ENCODE measurements at regions not wholly inside any gene's neighbourhood (a gene's known extent, or its start where the extent isn't known, plus 50 kb on each side); places are given as distances from the start of the nearest gene placed in this dataset.

DNA sequence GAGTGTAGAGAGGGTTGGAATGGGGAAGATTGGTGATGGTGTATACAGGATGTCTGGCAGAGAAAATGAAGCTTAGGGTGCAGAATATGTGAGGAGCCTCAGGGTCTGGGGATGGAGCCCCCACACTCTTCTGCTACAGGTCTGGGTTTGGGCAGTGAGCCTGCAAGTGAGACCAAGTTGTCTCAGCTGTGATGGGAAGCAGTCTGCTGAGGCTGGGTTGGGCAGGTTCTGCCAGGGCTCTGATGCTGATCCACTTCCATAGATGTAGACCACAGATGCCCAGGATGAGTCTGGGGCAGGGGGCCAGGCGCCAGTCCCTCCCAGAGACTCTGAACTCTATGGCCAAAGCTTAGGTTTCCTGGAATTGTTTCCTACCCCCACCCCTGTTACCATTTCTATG is 516.9 kb downstream of the PTPRU start:
- H2AFZ ChIP-seq (ENCODE audit: low read depth, low read length): no peak overlapping the region
- no peak overlapping the region for H3K9ac ChIP-seq (ENCODE audit: low read length)
- H3K4me2 ChIP-seq (ENCODE audit: low read length): no peak overlapping the region
- no peaks in the 10 kb centered on the region for H3K27me3 ChIP-seq (ENCODE audit: insufficient read depth, low read depth, low read length)
- H3K36me3 ChIP-seq (ENCODE audit: insufficient read depth, low read length): no peaks in the 10 kb centered on the region
- H3K9me3 ChIP-seq (ENCODE audit: low read length): no peaks in the 10 kb centered on the region
- H3F3A ChIP-seq (ENCODE audit: insufficient read depth, low read length, poor library complexity, severe bottlenecking): no peaks in the 10 kb centered on the region
- no peak overlapping the region for H3K4me3 ChIP-seq (ENCODE audit: low read length)
- no peaks in the 10 kb centered on the region for H4K20me1 ChIP-seq (ENCODE audit: insufficient read depth)
- TF ChIP-seq, protein P1, sequence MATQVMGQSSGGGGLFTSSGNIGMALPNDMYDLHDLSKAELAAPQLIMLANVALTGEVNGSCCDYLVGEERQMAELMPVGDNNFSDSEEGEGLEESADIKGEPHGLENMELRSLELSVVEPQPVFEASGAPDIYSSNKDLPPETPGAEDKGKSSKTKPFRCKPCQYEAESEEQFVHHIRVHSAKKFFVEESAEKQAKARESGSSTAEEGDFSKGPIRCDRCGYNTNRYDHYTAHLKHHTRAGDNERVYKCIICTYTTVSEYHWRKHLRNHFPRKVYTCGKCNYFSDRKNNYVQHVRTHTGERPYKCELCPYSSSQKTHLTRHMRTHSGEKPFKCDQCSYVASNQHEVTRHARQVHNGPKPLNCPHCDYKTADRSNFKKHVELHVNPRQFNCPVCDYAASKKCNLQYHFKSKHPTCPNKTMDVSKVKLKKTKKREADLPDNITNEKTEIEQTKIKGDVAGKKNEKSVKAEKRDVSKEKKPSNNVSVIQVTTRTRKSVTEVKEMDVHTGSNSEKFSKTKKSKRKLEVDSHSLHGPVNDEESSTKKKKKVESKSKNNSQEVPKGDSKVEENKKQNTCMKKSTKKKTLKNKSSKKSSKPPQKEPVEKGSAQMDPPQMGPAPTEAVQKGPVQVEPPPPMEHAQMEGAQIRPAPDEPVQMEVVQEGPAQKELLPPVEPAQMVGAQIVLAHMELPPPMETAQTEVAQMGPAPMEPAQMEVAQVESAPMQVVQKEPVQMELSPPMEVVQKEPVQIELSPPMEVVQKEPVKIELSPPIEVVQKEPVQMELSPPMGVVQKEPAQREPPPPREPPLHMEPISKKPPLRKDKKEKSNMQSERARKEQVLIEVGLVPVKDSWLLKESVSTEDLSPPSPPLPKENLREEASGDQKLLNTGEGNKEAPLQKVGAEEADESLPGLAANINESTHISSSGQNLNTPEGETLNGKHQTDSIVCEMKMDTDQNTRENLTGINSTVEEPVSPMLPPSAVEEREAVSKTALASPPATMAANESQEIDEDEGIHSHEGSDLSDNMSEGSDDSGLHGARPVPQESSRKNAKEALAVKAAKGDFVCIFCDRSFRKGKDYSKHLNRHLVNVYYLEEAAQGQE (IDR thresholded peaks at IDR 0.05; ENCODE audit: borderline replicate concordance): no peak
- no peak for TF ChIP-seq TAF1 (IDR thresholded peaks at IDR 0.05; ENCODE audit: low read depth)
- no peak for TF ChIP-seq POLR2AphosphoS5 (IDR thresholded peaks at IDR 0.05)
- no peak for TF ChIP-seq EZH2 (IDR thresholded peaks at IDR 0.05; ENCODE audit: borderline replicate concordance, insufficient read depth, low read length, poor library complexity, severe bottlenecking)
- TF ChIP-seq RAD21 (conservative IDR thresholded peaks at IDR 0.05): no peak
- TF ChIP-seq EP300 (conservative IDR thresholded peaks at IDR 0.05; ENCODE audit: poor library complexity, severe bottlenecking): no peak
- no peak for TF ChIP-seq SMC3 (conservative IDR thresholded peaks at IDR 0.05; ENCODE audit: poor library complexity)
- TF ChIP-seq MXI1 (conservative IDR thresholded peaks at IDR 0.05; ENCODE audit: poor library complexity, severe bottlenecking): no peak
- TF ChIP-seq, protein P2, sequence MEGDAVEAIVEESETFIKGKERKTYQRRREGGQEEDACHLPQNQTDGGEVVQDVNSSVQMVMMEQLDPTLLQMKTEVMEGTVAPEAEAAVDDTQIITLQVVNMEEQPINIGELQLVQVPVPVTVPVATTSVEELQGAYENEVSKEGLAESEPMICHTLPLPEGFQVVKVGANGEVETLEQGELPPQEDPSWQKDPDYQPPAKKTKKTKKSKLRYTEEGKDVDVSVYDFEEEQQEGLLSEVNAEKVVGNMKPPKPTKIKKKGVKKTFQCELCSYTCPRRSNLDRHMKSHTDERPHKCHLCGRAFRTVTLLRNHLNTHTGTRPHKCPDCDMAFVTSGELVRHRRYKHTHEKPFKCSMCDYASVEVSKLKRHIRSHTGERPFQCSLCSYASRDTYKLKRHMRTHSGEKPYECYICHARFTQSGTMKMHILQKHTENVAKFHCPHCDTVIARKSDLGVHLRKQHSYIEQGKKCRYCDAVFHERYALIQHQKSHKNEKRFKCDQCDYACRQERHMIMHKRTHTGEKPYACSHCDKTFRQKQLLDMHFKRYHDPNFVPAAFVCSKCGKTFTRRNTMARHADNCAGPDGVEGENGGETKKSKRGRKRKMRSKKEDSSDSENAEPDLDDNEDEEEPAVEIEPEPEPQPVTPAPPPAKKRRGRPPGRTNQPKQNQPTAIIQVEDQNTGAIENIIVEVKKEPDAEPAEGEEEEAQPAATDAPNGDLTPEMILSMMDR (IDR thresholded peaks at IDR 0.05; ENCODE audit: poor library complexity, severe bottlenecking): no peak
- H3K9me2 ChIP-seq (ENCODE audit: insufficient read depth, low read length): no peaks in the 10 kb centered on the region
- H3K27ac ChIP-seq (ENCODE audit: low read length): no peak overlapping the region
- H3K79me2 ChIP-seq (replicated peaks; ENCODE audit: insufficient read depth, low read length): no peaks in the 10 kb centered on the region

DNA sequence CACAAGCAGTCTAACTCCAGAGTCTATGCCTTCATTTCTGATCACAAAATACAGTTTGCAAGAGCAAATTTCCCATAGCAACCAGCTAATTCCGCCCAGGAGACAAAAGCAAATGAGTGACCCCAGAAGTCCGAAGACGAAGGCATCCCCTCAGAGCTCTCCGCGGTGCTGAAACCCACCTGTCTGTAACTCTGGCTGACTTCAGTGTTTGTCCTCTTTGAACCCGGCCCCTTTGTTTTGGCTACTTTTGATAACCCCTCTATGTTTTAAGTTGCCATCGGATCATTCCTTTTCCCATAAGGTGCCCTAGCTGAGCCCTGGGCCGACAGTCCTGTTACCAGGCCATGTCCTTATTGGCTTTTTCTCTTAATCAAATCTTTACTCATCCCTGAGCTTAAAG is 515.8 kb downstream of the PTPRU start:
- no peaks in the 10 kb centered on the region for H3K27me3 ChIP-seq (ENCODE audit: insufficient read depth, low read depth, low read length)
- no peaks in the 10 kb centered on the region for H3K36me3 ChIP-seq (ENCODE audit: insufficient read depth, low read length)
- no peak overlapping the region for H3K4me2 ChIP-seq (ENCODE audit: low read length)
- H2AFZ ChIP-seq (ENCODE audit: low read depth, low read length): no peak overlapping the region
- no peaks in the 10 kb centered on the region for H3K9me2 ChIP-seq (ENCODE audit: insufficient read depth, low read length)
- no peaks in the 10 kb centered on the region for H3F3A ChIP-seq (ENCODE audit: insufficient read depth, low read length, poor library complexity, severe bottlenecking)
- no peak overlapping the region for H3K4me3 ChIP-seq (ENCODE audit: low read length)
- no peaks in the 10 kb centered on the region for H3K79me2 ChIP-seq (replicated peaks; ENCODE audit: insufficient read depth, low read length)
- no peaks in the 10 kb centered on the region for H3K9me3 ChIP-seq (ENCODE audit: low read length)
- no peaks in the 10 kb centered on the region for H4K20me1 ChIP-seq (ENCODE audit: insufficient read depth)
- H3K9ac ChIP-seq (ENCODE audit: low read length): no peak overlapping the region
- TF ChIP-seq, protein P2 (IDR thresholded peaks at IDR 0.05; ENCODE audit: poor library complexity, severe bottlenecking): no peak
- TF ChIP-seq EP300 (conservative IDR thresholded peaks at IDR 0.05; ENCODE audit: poor library complexity, severe bottlenecking) (no peak), SMC3 (conservative IDR thresholded peaks at IDR 0.05; ENCODE audit: poor library complexity) (no peak)
- no peak overlapping the region for H3K27ac ChIP-seq (ENCODE audit: low read length)

All from neural cell (in vitro differentiated cells).